Occipital lobe (tissue), 1 donor: ENCODE measurements at regions not wholly inside any gene's neighbourhood (a gene's known extent, or its start where the extent isn't known, plus 50 kb on each side); places are given as distances from the start of the nearest gene placed in this dataset.

Experiments
- DNase-seq: peaks from one replicate; lab custom pipeline; 2025; lab: John Stamatoyannopoulos, UW

- no peak for DNase-seq
These were observed 129.2 kb upstream of the KCNH7 start for GRCh38 chr2:162967811-162968210.

- no peak for DNase-seq
These were observed 128.6 kb upstream of the KCNH7 start for GRCh38 chr2:162967147-162967546.

DNA sequence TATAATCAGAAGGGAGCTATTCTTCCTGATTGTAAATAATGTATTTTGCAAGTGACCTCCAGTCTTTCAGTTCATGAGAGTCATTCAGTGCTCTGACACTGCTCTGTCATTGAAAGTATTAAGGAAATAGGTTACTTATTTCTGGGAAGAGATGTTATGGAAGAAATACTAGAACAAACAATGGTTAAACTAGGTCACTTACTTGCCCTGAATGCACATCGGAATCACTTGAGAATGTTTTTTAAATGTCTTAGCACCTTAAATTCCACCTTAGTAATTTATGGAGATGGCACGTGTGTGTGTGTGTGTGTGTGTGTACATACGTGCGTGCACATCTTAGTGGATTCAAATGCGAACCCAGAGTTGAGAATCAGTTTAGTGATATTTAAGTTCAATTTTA lies 126.6 kb upstream of the KCNH7 start:
- no peak for DNase-seq

- DNase-seq = no peak
These were observed 125.9 kb upstream of the KCNH7 start for GRCh38 chr2:162964513-162964912.

- DNase-seq = no peak
These were observed 124.6 kb upstream of the KCNH7 start for GRCh38 chr2:162963156-162963555.

- no peak for DNase-seq
These were observed 107.2 kb upstream of the KCNH7 start for GRCh38 chr2:162945785-162946184.

DNA sequence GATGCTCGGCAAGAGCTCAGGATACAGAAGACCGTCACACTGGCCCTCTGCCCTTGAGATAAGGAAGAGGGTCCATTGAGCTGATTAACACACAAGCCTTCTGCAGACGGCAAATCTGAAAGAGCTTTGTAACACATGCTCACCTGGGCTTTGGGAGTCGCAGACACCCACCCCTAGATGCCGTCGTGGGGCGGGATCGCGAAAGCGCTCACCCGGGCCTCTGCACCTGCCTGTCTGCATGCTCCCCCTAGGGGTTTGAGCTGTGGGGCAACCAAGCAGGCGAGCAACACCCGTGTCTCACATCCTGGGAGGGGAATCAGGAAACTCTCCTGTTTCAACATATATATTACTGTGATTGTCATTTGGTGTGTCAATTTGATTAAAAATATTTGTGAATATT lies 99.8 kb upstream of the KCNH7 start:
- DNase-seq = no peak

GRCh38 chr2:162934191-162934590 lies 95.6 kb upstream of the KCNH7 start:
- no peak for DNase-seq

DNA sequence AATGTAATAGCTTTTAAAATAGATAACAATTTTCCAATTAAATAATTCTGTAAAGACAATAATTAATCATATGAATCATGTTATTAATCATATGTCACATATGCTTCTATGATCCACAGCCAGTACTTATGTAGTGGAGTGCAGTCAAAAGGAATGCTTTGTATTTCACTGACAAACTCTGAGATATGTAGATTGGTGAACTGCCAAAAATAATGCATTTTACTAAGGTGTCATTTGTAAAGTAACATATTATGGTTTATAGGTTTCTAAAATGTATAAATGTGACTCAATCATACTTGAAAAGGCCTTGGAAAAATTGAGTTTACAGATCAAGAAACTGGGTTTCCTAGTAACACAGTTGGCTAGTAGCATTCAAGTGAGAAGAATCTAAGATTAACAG lies 93.8 kb upstream of the KCNH7 start:
- DNase-seq = no peak

DNA sequence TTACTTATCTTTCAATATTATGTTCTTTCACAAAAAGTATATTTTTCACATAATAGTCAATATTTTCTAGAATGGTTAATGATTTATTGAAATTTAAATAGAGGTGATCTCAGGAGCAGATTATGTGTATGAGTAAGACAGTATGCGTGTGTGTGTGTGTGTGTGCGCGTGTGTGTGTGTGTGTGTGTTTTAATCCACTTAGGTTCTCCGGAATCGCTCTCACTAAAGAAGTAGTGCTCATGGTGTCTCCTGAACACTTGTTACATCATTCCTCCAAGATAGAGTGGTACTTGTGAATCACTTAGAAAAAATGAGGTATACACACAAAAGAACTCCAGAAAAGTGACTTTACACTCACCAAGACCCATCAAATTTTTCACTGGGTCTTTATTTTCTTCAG lies 91.0 kb upstream of the KCNH7 start:
- no peak for DNase-seq

- DNase-seq = no peak
These were observed 89.8 kb upstream of the KCNH7 start for GRCh38 chr2:162928356-162928755.

DNA sequence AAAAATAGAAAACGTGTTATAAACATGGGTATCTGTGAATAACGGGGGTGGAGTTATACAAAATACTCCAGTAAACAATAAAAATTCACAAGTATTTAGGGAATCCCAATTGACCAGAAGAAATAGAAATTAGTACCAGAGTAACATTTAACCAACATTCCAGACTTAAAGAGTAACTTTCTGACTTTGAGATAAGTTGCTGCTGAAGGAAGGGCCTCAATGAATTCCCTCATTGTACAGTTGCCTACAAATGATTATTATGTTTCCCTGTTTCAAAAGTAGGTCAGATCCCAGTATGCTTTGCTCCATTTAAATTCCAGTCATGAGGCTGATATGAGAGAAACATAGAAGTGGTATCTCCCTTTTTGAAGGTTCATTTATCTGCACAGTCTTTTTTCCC lies 88.3 kb upstream of the KCNH7 start:
- no peak for DNase-seq

DNA sequence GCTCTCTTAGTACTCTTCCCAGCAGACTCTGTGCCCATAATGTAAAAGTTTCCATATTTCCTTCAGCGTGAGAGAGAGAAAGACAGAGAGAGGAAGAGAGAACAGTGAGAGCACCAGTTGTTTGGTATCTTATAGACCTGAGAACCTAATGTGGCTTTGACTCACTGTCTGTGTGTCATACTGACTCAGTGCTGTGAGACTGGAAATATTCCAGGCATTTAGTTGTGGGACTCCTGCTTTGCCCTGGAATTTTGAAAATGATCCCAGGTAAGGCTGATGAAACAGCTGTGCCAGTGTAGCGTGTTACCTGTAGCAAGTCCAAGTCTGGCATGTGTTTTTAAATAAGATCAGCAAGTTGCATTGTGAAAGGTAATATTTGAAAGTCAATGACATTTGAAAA lies 87.9 kb upstream of the KCNH7 start:
- peak; percentile 2 for DNase-seq

DNA sequence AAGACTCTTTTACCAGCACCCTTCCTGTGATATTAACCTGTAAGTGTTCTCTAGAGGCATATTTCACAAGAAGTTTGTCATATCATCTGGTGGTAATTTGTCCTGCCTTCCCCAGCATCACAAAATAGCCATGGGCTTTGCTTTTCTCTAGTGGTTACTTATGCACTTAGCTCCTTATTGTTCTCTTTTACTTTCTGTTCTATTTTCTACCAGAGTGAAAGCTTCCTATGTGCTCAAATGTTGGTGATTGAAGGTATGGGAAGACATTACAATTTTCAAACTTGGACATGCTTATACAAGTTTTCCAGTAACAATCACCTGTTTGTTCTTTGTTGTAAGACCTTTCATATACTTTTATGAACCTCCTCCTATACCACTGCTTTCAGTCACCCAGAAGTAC lies 87.0 kb upstream of the KCNH7 start:
- DNase-seq = no peak

GRCh38 chr2:162919111-162919510 lies 80.5 kb upstream of the KCNH7 start:
- no peak for DNase-seq

DNA sequence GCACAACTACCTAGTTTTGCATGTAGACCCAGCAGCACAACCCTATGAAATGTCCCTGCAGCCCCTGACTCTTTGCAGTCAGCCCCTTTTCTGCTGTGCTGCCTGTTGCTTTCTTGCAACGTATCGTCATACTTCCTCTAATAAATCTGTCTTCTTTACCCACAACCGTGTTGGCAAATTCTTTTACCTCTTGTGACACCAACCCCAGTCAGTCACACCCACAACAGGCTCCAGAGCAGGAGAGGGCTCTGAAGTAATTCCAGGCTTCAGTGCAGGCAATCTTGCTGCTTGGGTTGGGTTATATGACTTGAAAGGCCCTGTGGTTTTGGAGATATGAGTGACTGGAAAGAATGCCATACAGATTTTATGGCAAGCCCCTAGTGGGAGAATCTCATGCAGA lies 79.1 kb upstream of the KCNH7 start:
- no peak for DNase-seq

DNA sequence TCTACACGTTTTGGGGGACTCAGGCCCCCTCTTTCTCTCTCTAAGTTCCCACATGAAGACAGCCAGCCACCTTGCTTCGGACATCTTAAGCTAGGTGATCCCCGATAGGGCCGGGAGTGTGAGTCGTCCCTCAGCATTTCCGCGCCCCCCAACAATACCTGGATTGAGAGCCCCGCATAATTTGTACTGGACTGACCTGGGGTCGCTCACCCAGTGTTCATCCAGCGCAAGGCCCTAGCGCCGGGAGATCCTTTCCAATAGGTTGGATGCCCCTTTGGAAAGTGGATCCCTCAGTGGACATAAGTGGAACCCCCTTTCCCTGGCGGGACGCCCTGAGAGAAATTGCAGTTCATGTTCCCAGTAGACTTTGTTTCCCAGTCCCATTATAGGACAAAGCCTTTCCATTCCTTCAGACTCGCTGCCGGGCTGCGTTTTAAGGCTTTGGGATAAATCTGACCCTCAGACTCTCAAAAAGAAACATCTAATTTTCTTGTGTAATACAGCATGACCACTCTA lies 77.8 kb upstream of the KCNH7 start:
- no peak for DNase-seq

DNA sequence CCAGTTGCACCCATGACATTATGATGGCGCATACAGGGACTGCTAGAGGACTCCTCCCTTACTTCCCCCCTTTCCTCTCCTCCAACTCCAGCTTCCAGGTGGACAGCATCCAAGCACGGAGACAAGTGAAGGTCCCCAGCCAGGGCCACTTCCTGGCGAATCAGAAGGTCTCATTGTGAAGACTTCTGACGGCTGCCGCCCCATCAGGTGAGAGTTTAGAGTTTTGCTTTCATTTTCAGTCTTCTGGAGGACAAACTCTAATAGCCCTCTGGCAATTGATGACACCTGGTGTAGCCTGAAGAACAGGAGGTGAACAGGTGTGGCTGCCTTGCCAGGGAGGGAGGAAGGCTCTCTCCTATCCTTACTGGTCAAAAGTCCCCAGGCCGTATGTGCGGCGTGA lies 77.3 kb upstream of the KCNH7 start:
- DNase-seq = no peak

DNA sequence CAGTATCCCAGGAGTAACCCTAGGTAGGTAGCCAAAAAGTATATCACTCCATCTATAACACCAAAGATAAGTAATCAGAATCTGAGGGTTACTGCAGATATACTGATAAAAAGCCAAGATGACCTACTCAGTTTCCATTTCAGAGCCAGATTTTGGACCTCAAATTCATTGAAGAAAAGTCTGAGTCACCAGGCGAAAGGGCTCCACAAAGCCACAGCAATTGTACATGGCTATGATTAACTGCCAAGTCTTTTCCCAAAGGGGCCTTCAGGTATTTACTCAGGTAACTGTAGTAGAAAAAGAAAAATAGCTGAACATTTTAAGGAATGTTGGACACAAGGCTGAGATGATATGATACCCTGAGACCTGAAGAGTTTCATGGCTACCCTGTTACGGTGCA lies 75.6 kb upstream of the KCNH7 start:
- no peak for DNase-seq

GRCh38 chr2:162912787-162913186 lies 74.2 kb upstream of the KCNH7 start:
- DNase-seq = no peak

DNA sequence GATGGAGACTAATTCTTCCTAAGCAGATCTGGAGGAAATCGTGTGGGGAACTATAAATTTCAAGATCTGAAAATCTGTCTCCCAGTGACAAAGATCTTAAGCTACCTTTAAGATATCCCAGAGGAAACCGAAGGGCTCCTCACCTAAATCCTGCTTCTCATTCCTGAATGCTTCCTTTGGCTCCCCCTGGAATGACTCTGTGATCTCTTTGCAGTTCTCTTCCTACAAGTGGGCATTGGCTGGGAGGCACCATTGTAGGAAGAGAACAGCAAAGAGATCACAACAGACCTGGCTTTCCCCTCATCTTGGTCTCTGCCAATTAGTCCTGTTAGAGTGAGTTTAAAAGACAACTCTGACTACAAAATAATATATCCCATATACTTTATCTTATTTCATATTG lies 70.0 kb upstream of the KCNH7 start:
- DNase-seq = no peak

DNA sequence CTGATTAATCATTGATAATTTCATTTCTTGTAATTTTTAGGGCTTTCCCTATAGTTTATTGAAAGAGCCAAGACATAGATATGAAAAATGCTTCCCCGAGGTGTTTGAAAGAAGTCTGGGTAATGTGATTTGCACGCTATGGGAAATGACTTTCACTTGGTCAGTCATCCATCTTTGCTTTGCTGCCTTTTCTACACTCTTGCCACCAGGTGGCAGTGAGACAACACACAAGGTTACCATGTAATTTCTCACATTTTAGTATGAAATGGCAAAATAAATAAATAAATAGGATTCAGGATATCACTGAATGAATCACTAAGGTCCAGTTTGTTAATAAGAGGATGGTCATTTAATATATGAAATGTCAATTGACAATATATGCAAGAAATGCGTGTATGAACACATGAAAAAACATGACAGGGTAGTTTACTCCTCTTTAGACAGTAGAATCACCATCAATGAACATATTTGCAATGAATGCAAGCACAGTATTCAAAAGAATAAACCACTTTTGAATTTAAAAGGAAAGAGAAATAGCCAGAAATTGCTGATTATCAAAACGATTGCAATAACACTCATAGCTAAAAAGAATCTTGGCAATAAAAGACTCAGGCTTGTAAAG lies 52.2 kb upstream of the KCNH7 start:
- no peak for DNase-seq

DNA sequence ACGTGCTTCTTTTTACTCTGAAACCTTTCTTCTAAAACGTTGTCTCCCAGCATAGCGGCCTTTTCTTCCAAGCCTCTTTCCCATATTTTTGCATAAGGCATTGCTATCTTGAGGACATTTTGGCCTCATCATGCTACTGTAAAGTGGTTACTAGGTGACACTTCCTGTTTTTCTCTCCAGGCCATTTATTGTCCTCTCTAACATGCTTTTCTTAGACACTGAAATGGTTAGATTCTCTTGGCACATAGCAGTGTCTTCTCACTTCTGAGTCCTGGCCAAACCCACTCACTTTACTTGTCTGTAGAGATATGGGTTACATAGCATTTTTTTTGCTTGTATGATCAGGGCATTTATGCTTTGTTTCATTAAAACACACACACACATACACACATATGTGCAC lies 50.1 kb upstream of the KCNH7 start:
- DNase-seq = no peak
